ENCODE measurements at regions not wholly inside any gene's neighbourhood (a gene's known extent, or its start where the extent isn't known, plus 50 kb on each side); places are given as distances from the start of the nearest gene placed in this dataset.

GRCh38 chr12:40557980-40558379 lies 134.3 kb upstream of the CNTN1 start:
- DNase-seq (ENCODE audit: low read depth in 3 of 3) = no peak

- DNase-seq (ENCODE audit: low read depth in 3 of 3) = no peak
Observed at GRCh38 chr12:40559865-40560264, 132.4 kb upstream of the CNTN1 start.

DNA sequence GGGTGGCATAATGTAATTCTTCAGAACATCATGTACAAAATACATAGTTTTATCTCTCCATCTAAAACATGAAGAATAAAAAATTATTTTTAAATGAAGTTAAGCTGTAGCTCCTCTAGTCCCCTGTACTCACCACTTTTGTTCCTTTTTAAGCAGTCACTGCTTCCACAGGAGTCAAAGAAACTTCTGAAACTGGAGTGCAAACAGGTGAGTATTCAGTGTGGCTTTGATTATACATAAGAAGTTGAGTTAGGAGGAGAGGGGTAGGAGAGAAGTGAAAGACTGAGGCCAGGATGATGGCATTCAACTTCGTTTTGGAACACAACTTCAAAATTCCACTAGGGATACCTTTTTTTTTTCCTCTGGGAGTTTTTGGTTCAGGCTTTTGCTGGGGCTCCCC lies 131.4 kb upstream of the CNTN1 start:
- DNase-seq (ENCODE audit: low read depth in 3 of 3) = no peak

GRCh38 chr12:40561395-40561966 lies 130.8 kb upstream of the CNTN1 start:
- no peak for DNase-seq (ENCODE audit: low read depth in 3 of 3)

DNA sequence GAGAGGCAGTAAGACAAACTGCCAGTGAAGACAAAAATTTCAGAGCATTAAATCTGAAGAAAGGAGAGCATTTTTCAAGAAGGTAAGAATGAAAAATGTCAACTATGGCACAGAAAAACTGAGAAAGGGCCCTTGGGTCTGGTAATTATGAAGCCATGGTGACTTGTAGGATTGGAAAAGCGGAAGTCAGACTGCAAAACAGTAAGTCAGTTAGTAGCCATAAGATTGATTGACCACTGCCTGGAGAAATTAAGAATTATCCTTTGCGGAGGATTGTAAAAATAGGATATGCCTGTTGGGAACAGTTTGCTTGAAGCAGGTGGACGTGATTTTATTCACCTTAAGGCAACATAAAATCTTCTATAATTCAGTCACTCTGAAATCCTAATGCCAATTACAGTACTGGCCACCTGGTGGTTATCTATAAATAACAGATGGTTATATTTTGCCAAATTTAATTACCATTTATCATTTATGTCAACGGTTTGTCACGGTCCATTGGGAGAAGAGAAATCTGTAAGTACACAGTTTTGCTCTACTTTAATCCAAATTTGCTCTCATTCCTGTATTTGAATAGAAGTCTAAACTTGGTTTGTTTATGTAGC lies 127.1 kb upstream of the CNTN1 start:
- DNase-seq (ENCODE audit: low read depth in 3 of 3) = no peak

DNA sequence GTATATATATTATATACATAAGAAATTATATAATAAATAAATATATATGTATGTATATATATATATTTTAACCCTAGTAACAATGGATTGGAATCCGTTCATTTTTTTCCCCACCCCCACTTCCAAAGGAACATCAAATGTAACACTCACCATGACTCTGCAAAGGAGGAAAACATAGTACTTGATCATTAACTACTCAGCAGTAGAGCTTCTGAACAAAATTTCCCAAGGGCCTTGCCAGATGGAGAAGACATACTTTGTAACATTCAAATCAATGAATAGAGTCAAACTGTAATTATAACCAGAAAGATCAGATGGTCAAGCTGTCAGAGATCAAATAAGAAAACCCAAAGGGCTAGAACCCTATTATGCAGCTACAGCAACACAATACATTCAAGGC lies 126.0 kb upstream of the CNTN1 start:
- DNase-seq (ENCODE audit: low read depth in 3 of 3) = no peak

DNA sequence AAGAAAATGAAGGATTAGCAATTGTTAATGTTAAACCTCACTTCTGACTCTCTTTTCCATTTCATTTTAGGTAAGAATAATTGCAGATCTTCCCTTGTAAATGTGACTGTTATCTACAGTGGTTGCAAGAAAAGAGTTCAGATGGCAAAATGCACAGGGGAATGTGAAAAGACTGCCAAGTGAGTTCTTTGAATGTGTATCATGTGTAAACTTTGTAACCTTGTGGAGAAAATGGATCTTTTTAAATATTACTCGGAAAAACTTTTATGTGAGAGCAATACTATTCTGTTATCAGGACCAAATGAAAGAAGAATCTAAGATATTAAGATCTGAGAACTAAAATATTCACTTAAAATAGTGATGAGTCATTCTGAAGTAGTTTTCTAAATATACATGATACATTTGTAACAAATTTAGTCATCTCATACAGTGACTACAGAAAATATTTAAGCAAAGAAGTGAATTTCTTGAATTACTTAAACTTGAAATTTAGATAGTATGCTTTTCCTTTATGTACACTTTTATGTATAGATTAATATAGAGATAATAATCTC lies 122.5 kb upstream of the CNTN1 start:
- no peak for DNase-seq (ENCODE audit: low read depth in 3 of 3)

DNA sequence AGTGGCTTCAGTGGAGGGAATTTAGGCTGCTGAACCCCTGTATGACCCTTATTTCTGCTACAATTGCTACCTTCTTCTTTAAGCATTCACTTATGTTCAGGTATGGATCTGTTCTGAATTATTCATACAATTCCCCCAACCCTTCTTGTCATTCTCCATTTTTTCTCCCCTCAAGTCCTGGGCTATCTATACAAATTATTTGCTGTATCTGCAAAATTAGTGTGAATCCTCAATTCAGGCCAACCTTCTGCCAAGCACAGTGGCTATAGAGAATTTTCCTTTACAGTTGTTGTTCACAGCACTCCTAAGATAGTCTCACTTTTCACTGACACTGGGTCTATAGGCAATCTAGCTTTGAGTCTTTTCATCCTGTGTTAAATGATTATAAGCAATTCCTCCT lies 119.2 kb upstream of the CNTN1 start:
- no peak for DNase-seq (ENCODE audit: low read depth in 3 of 3)

DNA sequence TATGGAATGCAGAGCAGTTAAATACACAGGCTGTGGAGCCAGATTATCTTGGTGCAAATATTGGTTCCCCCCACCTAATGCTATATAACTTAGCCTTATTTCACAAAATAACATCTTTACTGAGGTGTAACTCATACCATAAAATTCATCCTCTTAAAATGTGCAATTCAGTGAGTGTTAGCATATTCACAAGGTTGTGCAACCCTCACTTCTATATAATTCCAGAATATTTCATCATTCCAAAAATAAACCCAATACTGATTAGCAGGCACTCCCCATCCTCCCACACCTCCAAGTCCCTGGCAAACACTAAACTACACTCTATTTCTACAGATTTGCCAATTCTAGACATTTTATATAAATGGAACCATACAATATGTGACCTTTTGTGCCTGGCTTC lies 116.3 kb upstream of the CNTN1 start:
- DNase-seq (ENCODE audit: low read depth in 3 of 3) = no peak

DNA sequence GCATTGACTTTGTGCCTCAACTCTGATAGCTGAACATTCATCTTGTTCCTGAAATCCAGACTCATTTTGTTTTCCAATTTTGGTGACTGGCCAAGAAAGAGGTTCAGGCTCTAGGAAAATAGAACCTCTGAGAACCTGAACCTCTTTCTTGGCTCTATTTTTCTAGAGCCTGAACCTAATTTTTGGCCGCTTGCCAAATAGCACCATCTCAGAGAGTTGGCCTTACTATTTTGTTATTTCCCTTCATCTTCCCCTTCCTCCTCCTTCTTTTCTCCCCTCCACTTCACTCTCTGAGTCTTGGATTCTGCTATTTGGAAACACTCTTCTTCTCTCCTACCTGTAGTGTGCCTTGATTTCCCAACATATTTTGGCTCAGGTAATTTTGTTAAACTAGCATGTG lies 114.4 kb upstream of the CNTN1 start:
- DNase-seq (ENCODE audit: low read depth in 3 of 3) = no peak

- DNase-seq (ENCODE audit: low read depth in 3 of 3) = no peak
Observed at GRCh38 chr12:40579687-40580086, 112.6 kb upstream of the CNTN1 start.

GRCh38 chr12:40580346-40580745 lies 111.9 kb upstream of the CNTN1 start:
- DNase-seq (ENCODE audit: low read depth in 3 of 3) = no peak

DNA sequence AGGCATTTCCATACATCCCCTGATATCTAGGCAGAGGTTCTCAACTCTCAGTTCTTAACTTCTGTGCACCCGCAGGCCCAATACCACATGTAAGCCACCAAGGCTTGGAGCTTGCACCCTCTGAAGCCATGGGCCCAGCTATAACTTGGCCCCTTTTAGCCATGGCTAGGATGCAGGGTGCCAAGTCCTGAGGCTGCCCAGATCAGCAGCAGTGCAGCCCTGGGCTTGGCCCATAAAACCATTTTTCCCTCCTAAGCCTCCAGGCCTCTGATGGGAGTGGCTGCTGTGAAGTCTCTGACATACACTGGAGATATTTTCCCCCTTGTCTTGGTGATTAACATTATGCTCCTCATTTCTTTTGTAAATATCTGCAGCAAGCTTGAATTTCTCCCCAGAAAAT lies 110.3 kb upstream of the CNTN1 start:
- no peak for DNase-seq (ENCODE audit: low read depth in 3 of 3)

DNA sequence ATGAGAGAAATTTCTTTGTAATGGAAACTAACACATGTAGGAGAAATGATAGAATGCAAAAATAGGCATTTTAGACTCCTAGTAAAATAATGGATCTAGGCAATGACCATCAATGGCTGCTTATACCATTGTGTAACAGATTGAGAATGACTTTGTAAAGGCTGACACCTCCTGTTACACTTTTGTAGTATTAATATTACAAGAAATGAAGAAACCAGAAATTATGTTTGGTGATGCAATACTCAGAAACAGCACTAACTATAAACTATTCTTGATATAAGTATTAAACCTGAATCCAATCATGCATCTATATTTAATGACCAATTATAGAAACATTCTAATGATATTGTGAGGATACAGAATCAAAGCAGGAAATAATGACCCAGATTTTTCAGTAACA lies 108.5 kb upstream of the CNTN1 start:
- DNase-seq (ENCODE audit: low read depth in 3 of 3) = no peak

GRCh38 chr12:40584763-40585162 lies 107.5 kb upstream of the CNTN1 start:
- no peak for DNase-seq (ENCODE audit: low read depth in 3 of 3)

- DNase-seq (ENCODE audit: low read depth in 3 of 3) = no peak
Observed at GRCh38 chr12:40586823-40587222, 105.4 kb upstream of the CNTN1 start.

DNA sequence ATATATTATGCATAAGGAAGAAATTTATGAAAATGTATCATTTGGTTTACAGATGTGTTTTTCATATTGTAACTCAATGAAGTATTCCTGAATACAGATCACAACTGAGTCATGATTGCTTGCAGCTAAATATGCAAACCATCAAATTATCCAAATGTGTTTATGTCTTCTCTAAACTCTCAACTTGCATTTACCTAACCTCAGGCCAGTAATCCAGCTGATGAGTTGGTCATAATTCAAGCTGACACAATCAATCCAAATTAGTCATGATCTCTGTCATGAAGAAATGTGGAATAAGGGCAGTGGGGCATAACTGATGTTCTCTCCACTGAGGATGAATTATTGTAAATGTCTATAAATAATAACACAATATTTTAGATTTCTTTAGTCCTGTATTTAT lies 104.8 kb upstream of the CNTN1 start:
- DNase-seq (ENCODE audit: low read depth in 3 of 3) = no peak

GRCh38 chr12:40587970-40588369 lies 104.3 kb upstream of the CNTN1 start:
- no peak for DNase-seq (ENCODE audit: low read depth in 3 of 3)

GRCh38 chr12:40597133-40597532 lies 95.1 kb upstream of the CNTN1 start:
- DNase-seq (ENCODE audit: low read depth in 3 of 3) = no peak

DNA sequence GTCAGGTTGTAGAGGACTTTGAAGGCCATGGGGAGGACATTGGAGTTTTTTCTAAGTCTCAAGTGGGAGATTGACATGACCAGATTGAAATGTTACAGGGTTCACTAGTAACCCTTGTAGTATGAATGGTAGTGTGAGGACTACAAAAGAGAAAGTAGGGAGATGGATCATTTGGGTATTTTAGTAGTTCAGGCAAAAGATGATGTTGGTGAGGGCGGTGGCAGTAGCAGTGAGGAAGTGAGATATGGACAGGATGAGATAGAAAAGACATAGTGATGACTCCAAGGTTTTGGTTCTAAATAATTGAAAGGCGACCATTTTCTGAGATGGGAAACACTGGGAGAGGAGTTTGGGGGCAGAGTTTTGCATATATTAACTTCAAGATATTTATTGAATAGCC lies 94.2 kb upstream of the CNTN1 start:
- no peak for DNase-seq (ENCODE audit: low read depth in 3 of 3)

- no peak for DNase-seq (ENCODE audit: low read depth in 3 of 3)
Observed at GRCh38 chr12:40602562-40602961, 89.7 kb upstream of the CNTN1 start.

DNA sequence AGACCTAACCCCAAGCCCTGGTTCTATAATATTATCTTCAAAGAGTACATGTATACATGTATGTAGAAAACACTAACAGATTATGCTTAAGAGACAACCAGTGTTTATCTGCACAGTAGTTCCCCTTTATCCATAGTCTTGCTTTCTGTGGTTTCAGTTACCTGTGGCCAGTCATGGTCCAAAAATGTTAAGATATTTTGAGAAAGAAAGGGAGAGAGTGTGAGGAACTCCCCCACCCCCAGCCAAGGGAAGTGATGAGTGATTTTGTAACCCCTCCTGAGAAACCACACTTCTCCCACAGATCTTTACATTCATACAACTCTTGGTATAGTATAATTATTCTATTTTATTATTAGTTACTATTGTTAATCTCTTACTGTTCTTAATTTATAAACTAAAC lies 77.3 kb upstream of the CNTN1 start:
- no peak for DNase-seq (ENCODE audit: low read depth in 3 of 3)

DNA sequence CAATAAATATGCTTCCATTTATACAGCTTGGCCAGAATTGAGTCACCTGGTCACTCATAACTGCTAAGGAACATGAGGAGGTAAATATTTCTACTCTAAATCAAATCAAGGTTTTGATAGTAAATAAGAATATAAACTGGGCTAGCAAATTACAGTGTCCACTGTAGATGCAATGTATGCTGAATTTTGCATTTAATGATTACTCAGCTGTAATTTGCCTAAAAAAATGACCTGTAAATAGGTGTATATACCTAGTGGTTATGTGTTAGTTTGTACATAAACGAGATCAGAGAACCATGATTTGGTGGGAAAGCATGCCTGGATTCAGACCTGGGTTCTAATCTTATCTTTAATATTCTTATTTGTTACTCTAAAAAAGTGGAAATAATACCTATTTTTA lies 76.6 kb upstream of the CNTN1 start:
- DNase-seq (ENCODE audit: low read depth in 3 of 3) = no peak

- no peak for DNase-seq (ENCODE audit: low read depth in 3 of 3)
Observed at GRCh38 chr12:40616383-40616915, 75.8 kb upstream of the CNTN1 start.

Measured in stimulated activated CD4-positive, alpha-beta T cell treated with anti-CD3 and anti-CD28 coated beads, TNF-alpha, amount 100 ng/mL, for 48 hours (primary cell).